NCI-H748 treated with DMSO at 0.1 percent for 48 hours (cell line): ENCODE measurements at regions not wholly inside any gene's neighbourhood (a gene's known extent, or its start where the extent isn't known, plus 50 kb on each side); places are given as distances from the start of the nearest gene placed in this dataset.

Source experiments
- DNase-seq: peaks from one replicate; lab custom pipeline; 2025; lab: John Stamatoyannopoulos, UW

- no peak for DNase-seq
Measured at GRCh38 chr1:208541225-208541855, 297.2 kb upstream of the PLXNA2 start.

- no peak for DNase-seq
Measured at GRCh38 chr1:208542309-208542708, 298.1 kb upstream of the PLXNA2 start.

- DNase-seq = no peak
Measured at GRCh38 chr1:208544053-208544452, 299.9 kb upstream of the PLXNA2 start.

DNA sequence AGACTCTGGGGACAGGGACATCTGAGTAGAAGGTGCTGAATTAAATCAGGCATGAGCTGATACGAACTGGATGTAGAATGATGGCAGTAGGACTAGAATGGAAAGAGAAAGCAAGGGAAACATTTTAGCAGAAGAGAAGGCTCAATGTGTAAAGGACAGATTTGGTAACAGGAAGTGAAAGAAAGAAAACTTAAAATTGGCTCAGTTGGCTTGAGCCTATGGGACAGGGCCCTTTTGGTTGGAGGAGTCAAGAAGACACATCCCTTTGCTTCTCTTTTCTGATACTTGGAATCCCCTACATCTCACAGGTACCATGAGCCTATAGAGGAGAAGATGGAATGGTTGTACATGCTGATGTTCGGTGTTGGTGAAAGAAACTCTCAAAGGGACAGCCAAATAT, 300.6 kb upstream of the PLXNA2 start:
- DNase-seq = no peak

GRCh38 chr1:208551024-208551423, 306.8 kb upstream of the PLXNA2 start:
- no peak for DNase-seq

- DNase-seq = no peak
Measured at GRCh38 chr1:208551633-208552320, 307.6 kb upstream of the PLXNA2 start.

- DNase-seq = no peak
Measured at GRCh38 chr1:208552928-208553327, 308.7 kb upstream of the PLXNA2 start.

GRCh38 chr1:208556461-208556860, 312.3 kb upstream of the PLXNA2 start:
- no peak for DNase-seq

- no peak for DNase-seq
Measured at GRCh38 chr1:208557046-208557722, 313.0 kb upstream of the PLXNA2 start.

DNA sequence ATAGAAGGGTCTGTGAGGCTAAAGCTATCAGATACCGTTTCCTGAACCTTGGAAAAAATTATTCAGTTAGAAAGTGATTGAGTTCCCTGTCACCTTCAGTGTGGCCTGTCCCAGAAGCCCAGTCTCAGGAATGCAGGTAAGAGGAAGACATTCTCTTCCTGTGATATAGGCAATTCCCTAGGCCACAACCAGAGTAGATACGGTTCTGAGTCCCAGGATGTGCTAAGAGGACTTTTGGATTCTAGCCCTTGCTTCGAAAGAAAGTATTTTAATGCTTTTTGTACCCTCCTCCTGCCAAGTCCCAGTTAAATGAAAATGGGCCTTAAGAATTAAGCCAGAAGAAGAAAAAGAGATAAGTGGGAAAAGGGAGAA, 313.5 kb upstream of the PLXNA2 start:
- no peak for DNase-seq

- no peak for DNase-seq
Measured at GRCh38 chr1:208559597-208560329, 315.6 kb upstream of the PLXNA2 start.

DNA sequence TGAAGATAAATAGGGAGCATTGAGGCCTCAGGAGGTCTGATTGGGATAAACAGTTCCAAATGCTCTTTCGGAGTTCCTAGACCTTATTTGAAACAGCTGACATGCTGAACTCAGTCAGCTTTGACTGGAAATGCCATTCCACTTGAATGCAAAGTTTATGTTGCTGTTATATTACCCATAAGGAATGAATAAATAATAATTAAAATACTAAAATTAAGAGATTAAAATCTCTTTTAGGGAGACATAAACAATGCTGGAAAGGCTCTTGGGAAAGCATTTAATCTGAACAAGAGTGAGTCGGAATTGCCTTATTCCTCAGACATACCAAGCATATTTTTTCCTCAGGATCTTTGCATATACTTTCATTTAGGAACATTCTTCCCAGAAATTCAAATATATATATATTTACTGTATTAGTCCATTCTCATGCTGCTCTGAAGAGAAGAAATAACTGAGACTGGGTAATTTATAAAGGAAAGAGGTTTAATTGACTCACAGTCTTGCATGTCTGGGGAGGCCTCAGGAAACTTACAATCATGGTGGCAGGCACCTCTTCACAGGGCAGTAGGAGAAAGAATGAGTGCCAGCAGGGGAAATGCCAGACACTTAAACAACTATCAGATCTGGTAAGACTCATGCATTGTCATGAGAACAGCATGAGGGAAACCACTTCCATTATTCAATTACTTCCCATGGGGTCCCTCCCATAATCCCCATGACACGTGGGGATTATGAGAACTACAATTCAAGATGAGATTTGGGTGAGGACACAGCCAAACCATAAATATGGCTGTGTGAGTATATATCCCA, 318.2 kb upstream of the PLXNA2 start:
- no peak for DNase-seq

- no peak for DNase-seq
Measured at GRCh38 chr1:208564466-208564865, 320.3 kb upstream of the PLXNA2 start.

DNA sequence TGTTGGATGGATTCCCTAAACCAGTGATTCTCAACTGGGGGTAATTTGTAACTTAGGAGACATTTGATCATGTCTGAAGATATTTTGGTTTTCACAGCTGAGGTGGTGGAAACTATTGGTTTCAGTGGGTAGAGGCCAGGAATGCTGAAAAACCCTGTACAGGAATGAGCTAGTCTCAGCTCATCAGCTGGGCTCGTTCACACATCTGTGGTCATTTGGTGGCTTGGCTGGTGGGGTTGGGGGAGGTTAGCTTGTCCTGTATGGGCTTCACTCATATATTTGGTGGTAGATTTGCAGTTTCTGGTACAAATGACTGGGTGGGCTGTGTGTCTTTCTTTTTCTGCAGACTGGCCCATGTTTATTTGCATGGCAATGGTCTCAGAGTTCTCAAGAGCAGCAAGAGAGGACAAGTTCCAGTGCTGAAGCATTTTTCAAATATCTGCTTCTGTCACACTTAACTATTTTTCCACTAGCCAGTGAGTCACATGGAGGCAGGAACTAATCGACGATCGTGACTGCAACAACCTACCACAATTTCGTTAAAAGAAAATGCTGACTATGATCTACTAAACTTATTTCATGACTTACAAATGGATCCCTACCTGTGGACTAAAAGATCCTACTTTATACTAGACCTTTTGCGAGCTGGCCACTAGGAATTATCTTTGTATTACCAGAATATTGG, 321.7 kb upstream of the PLXNA2 start:
- no peak for DNase-seq

DNA sequence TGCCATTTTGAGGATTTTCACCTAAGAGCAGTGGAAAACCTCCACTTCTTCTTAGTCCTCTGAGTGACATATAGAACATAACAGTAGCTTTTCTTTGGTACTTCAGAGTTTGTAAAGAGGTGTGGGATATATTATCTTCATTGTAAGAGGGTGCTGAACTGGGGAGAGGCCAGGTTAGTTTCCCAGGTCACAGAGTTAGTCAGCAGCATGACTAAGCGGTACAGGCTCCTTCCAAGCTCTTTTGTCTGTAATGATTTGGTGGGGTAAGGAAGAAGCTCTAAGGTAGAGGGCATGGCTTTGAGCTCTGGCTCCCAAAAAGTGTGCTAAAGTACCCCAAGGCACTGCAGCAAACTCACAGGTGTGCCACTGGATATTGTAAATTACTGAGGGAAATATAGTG, 325.0 kb upstream of the PLXNA2 start:
- DNase-seq = no peak

DNA sequence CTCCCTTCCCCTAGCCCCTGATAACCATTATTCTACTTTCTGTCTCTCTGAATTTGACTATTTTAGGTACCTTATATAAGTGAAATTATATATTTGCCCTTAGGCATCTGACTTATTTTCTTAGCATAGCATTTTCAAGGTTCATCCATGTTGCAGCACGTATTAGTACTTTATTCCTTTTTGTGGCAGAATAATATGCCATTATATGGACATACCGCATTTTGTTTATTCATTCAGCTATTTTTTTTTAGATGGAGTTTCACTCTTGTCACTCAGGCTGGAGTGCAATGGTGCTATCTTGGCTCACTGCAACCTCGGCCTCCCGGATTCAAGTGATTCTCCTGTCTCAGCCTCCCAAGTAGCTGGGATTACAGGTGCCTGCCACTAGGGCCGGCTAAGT, 326.2 kb upstream of the PLXNA2 start:
- DNase-seq = no peak

DNA sequence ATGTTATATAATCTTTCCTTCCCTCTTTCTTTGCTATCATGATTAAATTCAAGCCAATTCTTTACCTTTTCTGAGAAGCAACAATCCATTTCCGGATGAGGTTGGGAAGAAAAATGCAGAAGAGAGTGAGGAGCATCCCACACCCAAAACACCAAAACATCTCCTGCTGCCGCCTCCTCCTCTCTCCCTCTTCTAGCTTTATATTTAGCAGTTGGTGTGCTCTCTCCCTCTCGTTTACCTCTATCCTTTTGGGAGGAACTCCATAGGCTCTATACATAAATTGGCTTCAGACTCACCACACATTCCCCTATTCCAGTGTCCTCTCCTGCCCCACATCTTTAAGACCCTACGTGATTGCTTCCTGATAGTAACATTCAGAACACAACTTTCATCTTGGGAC, 332.2 kb upstream of the PLXNA2 start:
- no peak for DNase-seq

- no peak for DNase-seq
Measured at GRCh38 chr1:208577381-208577905, 333.3 kb upstream of the PLXNA2 start.

DNA sequence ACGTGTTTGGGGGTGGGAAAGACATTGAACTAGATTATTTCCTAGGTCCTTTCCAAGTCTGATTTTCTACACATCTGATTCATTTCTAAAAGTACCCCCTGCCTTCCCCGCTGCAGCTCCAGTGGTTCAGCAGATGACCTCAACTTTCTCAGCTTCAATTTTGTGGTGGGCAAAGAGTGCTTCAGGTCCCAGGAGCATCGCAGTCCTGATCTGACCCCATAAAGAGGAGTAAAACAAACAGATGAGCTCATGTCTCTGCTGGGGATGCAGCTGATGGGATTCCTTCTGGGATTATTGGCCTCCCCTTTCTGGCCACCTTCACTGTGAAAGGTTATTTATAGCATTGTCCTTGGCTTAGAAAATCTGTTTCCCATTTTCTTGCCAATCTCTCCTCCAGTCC, 337.0 kb upstream of the PLXNA2 start:
- DNase-seq = no peak

DNA sequence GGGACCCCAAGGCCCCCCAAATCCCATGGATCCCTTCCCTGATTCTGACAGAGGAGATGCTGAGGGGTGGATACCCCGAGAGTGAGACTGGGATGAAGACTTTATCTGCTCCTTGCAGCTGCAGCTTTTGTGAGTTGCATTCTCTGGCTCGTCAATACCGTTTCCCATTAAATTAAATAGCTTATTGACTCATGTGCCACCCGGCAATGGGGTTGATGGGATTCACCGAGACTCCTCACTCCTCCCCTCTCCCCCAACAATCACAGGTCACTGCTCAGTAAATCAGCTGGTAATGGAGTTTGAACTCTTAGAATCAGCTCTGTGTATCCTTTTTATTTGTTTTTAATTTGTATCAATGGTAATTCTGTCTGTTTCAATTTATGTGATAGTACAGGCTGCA, 337.5 kb upstream of the PLXNA2 start:
- DNase-seq = no peak

- no peak for DNase-seq
Measured at GRCh38 chr1:208584167-208584755, 340.1 kb upstream of the PLXNA2 start.
